Eye (tissue), 1 donor: ENCODE measurements at regions not wholly inside any gene's neighbourhood (a gene's known extent, or its start where the extent isn't known, plus 50 kb on each side); places are given as distances from the start of the nearest gene placed in this dataset.
"Not testable (repeated sequence)": the region's sequence is repeated elsewhere in the genome, so short reads cannot be mapped to it uniquely, and the experiment has no call there.

Experiments
- DNase-seq: peaks from one replicate; pipeline ENCODE4 v3.0.0-alpha.2; 2015

DNA sequence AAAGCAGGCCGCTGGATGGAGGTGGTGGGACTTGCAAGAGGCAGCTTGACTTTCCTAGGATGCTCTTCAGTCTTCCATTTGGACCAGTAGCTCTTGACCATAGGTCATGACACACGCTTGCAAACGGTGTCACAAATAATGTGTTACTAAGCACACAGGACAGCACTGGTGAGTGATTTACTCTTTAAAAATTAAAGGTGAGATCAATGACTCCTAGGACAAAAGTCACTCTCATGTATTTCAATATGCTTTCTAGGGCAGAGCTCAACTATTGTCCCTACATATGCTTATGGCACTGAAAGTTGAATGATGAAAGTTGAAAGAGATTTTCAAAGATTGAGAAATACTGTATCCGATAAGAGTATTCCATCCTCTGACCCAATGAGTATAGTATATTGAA is 496.7 kb downstream of the EBF1 start:
- DNase-seq, result no peak

DNA sequence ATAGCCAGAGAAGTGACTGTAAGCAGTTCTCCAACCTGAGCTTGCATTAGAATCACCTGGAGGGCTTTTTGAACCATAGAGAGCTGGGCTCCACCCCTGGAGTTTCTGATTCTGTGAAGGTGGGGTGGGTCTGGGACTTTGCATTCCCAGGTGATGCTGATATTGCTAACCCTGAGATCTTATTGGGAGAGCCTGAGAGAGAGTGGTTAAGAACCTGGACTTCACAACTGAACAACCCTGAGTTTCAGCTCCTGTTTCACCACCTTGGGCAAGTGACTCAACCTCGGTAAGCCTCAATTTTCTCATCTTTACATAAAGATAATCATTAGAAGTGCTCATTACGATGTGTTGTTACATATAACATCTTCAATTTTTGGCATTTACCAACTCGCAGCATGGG is 498.6 kb downstream of the EBF1 start:
- DNase-seq, result no peak

DNA sequence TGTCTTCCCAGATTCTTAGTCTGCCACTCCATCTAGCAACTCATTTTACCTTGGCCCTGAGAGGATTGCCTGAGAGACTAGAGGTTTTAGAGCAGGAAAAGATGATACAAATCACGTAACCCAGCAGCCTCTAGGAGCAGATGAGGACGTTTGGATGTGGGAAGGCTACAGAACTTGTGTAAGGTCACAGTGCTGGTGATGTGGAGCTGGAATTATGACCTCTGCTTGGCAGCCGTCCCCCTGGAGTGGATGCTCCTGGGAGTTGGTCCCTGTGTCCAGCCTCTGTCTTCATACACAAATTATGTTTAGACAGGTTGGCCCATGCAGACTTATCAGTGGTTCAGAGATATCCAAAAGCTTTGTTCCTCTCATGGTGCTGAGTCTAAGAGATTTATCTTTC is 499.0 kb downstream of the EBF1 start:
- no peak for DNase-seq

DNA sequence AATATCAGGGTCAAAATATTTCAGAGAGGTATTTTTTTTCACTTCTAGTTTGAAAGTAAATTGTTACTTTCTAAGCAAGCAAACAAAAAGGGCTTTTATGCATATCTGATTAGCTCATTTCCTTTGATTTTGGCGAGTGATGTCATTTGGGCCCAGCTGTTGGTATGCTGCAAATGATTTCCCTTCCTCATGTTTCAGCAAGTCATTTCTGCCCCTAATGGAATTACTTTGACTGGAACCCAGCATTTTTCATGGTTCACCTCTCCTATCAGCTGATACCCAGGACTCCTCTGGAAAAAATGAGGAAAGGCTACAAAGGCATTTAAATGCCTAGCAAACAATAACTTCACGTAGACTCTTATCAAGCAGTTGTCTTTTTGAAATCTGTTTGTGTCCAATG is 500.6 kb downstream of the EBF1 start:
- peak; percentile 71 for DNase-seq

DNA sequence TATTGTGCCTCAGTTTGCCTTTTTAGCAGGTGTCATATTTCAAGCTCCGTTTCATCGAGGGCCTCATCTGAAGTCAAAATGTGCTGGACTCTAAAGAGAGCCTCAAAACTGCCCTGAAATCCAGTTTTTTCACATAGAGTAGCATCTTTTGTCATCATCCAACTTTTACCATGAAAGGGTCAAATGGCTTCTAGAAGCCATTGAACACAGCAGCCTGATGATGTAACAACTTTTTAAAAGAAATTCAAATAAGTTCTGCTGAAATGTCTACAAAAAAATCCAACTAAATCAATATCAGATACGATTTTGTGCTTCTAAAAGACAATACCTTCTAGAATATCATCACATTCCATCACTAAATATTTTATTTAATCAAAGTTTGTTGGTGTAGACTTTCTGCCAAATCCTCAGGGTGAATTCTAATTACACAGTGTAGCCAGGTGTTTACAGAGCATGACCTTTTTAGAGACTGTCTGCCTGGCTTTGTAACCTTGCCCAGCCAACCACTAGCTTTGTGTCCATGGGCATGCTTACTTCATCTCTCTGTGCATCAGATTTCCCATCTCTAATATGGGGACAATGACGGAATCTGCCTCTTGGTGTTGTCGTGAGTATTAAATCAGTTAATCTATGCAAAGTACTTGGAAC is 505.0 kb downstream of the EBF1 start:
- no peak for DNase-seq

DNA sequence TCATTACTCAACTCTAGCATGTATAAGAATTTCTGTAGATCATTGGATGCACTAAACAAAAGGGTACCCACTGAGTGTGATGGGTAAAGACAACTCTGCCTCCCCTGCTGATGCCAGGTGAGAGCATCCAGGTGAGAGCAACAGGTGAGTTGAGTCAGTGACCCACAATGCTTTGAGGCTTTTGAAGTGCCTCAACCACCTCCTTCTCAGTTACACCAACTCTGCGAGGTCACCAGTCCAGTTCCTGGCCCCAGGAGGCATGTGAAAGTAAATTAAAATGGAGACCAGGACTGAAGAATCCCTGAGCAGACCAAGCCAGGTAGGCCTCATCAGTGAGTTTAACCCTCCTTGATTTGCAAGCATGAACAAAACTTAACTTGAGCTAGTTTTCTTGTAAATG is 505.8 kb downstream of the EBF1 start:
- no peak for DNase-seq

DNA sequence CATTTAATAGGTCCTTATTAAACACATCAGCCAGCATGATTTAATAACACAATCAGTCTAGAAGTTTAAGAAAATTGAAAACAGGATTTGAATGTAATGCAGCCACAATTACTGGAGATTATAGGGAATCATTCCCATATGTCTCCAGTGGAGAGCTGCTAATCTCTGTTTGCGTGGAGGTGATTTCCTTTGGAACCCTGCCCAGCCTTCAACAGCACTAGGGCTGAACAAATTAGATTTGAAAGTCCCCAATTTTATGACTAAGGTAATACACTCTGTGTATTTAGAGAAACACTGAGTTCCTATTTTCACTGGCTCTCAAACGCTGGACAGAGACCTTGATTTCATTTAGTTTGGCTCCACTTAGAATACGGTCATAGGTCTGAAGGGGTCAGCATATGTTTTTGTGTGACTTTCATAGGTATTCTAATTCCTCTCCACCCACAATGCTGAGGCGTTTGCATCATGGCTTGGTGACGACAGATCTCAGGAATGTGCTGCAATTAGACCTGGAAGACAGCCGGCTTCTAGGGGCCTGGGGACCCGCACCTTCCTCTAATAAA is 508.3 kb downstream of the EBF1 start:
- peak; percentile 84 for DNase-seq

DNA sequence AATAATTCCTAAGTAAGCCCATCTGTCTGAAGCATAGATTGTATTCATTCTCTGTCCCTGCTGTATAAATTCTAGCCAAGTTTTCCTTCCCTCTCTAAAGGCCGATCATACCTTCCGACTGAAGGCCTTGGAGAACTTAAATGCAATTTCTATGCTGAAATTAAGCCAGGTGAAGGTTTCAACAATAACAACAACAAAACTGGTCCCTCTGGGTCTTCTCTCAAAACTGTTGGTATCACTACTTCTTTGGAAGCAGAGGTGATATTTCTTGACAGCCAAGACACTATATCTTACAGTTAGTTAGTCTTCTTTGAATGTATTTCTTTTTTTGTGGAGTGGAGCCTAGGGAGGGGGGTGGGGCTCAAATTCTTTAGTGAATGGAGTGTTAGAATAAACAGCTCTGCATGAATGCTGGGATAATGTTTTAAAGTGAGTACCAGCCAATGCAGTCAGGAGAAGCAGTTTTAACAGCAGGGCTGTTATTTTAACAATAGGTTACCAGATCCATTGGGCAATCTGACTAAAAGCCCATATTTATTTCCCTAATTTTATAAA is 508.9 kb downstream of the EBF1 start:
- DNase-seq, result peak; percentile 56

DNA sequence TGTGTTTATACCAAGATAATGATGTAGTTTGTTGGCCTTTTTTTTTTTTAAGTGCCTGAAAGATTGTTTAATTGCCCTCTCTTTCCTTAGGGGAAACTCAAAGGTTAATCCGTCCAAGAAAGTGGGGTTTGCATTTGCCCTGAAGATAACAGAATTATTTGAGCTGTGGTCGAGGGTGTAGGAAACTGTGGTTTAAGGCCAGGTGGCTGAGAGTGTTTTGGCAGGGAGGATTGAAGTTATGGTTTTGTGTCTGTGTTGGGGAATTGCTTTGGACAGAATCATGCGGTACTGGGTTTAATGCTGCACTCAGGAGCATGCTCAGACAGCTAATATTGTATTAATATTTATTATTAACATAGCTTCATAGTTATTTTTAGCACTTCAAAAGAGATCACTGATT is 509.8 kb downstream of the EBF1 start:
- DNase-seq, result peak; percentile 35

DNA sequence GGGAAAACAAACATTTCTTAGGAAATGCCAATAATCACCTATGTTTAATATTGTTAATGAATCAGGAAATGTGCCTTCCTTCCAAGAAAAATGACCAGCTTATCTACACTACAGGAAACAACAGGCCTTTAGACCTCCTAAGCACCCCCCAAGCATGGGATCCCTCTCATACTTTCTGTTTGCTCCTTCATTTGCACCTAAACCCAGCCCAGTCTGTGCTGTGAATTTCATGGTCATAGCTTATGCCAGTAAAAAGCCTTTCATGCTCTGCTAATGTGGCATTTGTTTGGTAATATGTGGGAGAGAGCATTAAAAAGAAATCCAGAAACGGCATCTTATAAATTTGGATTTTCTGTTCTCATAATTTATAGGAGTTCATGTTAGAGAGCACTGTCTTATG is 511.1 kb downstream of the EBF1 start:
- DNase-seq, result no peak

DNA sequence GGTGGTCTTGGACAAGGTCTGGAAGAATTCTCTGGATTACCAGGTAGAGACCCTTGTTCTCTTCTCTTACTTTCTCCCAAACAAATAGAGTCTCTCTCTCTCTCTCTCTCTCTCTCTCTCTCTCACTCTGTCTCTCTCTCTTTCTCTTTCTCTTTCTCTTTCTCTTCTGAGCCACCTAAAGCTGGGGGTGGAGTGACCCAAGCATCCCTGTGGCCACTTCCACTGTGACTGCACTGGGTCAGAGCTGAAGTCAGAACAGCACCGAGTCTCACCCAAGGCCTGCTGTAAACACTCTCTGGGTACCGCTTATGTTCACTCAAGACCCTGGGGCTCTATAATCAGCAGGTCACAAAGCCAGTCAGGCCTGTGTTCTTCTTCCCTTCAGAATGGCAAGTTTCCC is 513.7 kb downstream of the EBF1 start:
- DNase-seq, result no peak

DNA sequence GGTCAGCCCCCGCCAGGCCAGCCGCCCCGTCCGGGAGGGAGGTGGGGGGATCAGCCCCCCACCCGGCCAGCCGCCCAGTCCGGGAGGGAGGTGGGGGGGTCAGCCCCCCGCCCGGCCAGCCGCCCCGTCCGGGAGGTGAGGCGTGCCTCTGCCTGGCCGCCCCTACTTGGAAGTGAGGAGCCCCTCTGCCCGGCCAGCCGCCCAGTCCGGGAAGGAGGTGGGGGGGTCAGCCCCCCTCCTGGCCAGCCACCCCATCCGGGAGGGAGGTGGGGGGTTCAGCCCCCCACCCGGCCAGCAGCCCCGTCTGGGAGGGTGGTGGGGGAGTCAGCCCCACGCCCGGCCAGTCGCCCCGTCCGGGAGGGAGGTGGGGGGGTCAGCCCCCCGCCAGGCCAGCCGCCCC is 517.0 kb downstream of the EBF1 start:
- not testable (repeated sequence) for DNase-seq

DNA sequence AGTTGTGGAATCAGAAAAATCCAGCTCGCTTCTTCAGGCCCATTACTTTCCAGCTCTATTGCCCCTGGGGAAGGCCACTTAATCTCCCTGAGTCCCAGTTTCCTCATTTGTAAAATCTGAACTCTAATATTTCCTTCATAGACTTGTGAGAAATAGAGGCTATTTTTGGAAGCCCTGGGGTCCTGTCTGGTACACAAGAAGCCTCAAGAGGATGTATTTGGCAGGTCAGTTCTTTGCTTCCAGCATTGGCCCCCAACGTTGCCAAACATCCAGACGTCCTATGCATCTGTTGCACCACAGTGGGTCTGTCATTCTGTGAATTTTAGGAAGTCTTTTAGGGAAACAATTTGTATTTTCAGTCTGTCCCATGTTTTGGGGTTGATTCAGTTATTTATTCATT is 525.9 kb downstream of the EBF1 start:
- DNase-seq, result no peak

DNA sequence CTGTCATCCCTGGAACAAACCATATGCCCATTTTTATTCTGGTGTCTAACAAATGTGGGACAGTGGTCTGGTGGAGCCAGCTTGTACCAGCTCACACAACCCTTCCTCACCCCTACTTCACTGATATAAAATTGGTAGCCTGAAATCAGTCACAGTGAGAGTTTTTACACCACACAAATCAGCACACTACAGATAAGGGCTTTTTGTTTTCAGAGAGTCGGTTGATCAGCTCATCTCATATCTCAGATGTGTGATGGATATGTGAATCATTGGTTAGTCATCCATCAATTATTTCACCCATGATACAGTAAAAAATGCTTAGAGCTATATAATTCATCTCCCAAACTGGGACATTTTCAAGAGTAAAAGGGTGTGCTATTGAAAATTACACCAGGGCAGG is 529.2 kb downstream of the EBF1 start:
- DNase-seq, result no peak

DNA sequence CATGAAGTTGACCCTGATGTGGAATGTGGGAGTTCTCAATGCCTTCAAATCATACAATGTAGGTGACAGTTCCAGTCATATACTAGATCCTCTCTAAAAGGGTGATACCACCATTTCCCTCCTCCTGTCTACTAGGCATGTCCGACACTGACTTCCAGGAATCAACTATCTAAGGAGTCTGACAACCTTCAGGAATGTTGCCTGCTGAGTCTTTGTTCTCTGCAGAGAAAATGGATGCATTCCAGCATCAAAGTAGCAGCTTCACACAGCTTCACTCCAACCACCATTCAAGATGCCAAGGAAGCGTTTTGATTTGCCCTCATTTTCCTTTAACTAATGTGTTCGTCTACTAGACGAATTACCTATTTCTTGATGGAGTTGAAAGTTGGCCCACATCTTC is 530.2 kb downstream of the EBF1 start:
- peak; percentile 19 for DNase-seq

DNA sequence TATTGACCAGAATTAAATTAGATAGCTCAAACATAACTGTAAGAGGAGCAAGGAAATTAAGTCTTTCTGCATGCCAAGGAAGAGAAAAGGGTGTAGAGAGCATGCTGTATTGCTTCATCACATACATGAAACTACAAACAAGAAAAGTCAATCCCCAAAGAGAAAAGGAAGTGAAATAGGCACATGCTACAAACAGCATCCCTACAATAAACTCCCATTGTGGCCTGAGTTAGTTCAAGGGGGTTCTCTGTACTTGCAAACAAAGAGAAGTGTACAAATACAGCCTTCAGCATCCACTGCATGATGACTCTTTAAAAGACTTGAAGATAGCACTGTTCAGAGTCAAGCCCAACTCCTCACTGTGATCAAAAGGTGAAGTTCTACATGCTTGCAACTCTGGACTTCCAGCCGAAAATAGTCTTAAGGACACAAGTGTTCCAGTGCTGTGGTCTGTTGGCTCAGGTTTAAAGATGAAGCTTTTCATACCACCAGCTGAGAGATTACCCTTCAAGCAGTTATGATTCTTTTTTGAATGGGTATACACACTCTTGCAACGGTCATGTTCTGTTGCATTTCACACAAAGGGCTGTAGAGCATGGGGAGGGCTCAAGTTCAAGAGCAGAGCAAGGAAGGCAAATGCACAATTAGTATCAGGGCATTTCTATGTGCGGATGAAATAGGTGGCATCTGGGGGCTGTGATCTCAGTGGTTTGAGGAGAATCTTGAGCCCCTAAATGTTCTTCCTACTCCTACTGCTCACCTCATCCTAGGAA is 534.5 kb downstream of the EBF1 start:
- DNase-seq, result no peak

DNA sequence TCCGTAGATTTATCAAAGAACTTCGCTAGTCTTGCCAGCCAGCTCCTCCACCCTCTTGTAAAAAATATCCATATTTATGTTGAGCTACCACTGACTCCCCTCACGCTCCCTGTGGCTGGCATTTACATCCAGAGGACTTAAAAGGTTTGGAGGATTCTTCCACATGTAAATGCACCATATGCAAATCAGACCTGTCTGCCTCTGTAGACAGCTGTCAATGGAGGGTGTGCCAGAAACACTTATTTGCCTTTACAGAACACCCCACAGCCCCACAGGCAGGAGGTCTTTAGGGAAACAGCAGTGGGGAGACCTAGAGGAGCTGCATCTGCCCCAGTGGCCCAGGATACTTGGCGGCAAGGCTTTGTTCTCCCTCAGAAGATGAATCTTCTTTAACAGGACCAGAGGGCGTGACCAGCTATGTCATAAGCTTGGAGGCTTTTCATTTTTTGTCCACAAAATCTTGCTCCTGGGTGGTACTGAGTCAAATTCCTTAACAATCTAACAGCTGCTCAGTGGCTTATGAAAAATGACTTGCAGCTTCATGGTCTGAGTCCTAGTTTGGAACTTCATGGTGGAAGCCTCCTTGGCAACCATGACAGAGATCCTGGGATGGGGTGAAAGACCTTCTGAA is 535.8 kb downstream of the EBF1 start:
- DNase-seq, result no peak

DNA sequence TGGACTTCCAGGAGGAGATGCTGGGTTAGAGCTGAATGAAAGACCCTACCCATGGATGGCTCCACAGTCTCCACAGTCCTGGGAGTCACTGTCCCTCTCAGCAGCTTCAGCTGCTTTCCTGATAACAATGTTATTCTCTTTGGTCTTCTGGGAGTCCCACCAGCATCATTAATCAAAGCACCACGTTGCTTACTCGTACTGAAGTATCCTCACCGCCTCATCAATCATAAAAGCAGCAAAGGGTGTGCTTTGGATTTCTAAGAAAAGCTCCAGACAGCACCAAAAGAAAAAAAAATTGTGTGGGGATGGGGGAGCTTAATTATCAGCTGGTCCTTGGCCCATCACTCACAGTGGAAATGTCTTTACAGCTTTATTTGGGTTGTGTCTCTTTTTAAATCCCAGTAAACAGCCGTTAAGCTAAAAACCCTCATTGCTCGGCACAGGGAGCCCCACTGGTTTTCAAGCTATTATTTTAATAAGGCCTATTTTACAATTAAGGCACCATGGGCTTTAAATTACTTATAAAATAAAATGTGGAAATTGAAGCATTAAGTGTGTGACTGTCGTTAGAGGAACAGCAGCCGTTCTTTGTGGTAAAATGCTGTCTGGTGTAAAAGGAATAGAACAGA is 538.0 kb downstream of the EBF1 start:
- DNase-seq, result no peak

DNA sequence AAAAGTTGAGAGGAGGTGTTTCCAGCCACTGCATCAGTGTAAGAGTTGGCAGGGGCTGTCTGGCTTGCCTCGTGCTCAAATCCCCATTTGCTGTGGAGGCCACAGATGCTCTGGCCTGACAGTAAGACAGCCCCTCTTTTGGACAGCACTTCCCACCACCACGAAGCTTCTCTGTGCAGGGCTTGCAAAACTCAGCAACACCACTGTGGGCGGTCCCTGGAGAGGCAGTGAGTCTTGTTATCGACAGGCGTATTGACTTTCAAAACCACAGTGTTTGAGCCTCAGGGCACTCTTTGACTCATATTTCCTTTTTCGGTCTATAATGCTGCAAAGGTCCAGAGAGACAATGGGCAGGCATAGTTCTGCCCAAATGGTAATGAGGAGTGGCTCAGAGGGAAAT is 539.5 kb downstream of the EBF1 start:
- DNase-seq, result peak; percentile 49

DNA sequence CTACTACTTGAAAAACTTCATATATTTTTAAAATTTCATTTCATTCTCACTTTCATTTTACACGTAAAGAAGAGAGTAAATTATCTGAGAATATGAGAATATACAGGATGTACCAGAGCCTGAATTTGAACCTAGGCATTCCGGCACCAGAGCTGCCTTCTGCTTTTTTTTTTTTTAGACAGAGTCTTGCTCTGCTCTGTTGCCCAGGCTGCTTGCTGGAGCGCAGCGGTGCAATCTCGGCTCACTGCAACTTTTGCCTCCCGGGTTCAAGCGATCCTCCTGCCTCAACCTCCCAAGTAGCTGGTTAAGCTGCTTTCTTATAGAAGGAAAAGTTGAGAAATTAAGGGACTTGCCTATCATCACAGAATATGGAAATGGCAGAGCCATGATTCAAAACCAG is 540.1 kb downstream of the EBF1 start:
- DNase-seq, result no peak

DNA sequence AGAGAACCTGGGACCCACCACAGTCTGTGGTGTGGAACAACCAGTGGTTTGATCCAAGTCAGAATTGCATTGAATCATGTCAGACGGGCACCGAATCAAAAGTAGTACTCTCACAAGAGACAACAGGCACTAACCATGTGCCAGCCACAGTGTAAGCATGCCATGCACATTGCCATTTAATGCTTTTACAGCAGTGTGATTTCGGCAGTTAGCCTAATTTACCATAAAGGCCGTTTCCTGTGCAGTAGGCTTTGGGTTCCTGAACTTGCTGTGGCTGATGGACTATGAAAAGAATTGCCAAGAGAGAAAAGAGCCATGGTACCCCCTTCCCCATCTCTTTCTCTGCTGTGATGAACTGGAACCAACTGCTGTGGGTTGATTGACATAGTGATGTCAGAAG is 540.6 kb downstream of the EBF1 start:
- no peak for DNase-seq

DNA sequence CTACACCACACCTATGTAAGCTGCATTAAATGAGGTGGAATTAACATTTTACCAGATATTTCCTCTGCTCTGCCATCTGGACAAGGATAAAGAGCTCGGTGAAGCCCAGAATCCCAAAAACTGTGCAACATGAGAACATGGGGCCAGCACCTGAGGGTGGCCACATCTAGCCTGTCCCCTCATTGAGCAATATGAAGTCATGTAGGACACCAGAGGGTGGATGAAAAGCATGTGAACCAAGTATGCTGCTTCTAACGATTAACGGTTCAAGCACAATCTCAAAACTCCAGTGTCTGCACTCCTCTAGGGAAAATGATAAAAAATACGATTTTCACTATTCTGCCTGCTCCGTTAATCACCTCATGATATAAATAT is 545.8 kb downstream of the EBF1 start:
- no peak for DNase-seq
